Neural cell (in vitro differentiated cells): ENCODE measurements at regions not wholly inside any gene's neighbourhood (a gene's known extent, or its start where the extent isn't known, plus 50 kb on each side); places are given as distances from the start of the nearest gene placed in this dataset.

ENCODE experiments used
- H2AFZ ChIP-seq: fragments of 200-600, 300-800 bp; sonication (generic), shearing (Covaris generic); 2 replicates; pipeline ENCODE4 v1.6.0; 2014; ENCODE audit warnings: low read depth, mild to moderate bottlenecking, antibody characterized with exemption, low read length, moderate library complexity
- H3F3A ChIP-seq: fragments of 200-600 bp; shearing (Covaris generic); 2 replicates; pipeline ENCODE4 v1.6.1; 2016; ENCODE audit warnings: mild to moderate bottlenecking, moderate library complexity, mixed read lengths, antibody characterized with exemption, low read length; ENCODE audit not compliant: insufficient read depth, poor library complexity, severe bottlenecking
- H3K27ac ChIP-seq: fragments of 200-600, 300-800 bp; sonication (generic), shearing (Covaris generic); 2 replicates; pipeline ENCODE4 v1.5.1; 2014; ENCODE audit warnings: mild to moderate bottlenecking, low read length, moderate library complexity
- H3K27me3 ChIP-seq: fragments of 300-800, 200-600 bp; sonication (generic), shearing (Covaris generic); 2 replicates; pipeline ENCODE4 v1.6.0; 2014; ENCODE audit warnings: mild to moderate bottlenecking, low read depth, low read length, moderate library complexity; ENCODE audit not compliant: insufficient read depth
- H3K36me3 ChIP-seq: fragments of 300-800, 200-600 bp; sonication (generic), shearing (Covaris generic); 2 replicates; pipeline ENCODE4 v1.5.1; 2014; ENCODE audit warnings: mild to moderate bottlenecking, antibody characterized with exemption, low read length, moderate library complexity; ENCODE audit not compliant: insufficient read depth
- H3K4me2 ChIP-seq: fragments of 300-800, 200-600 bp; sonication (generic), shearing (Covaris generic); 2 replicates; pipeline ENCODE4 v1.6.0; 2014; ENCODE audit warnings: mild to moderate bottlenecking, low read length
- H3K4me3 ChIP-seq: fragments of 300-800, 200-600 bp; sonication (generic), shearing (Covaris generic); 2 replicates; pipeline ENCODE4 v1.5.1; 2014; ENCODE audit warnings: mild to moderate bottlenecking, low read length, moderate library complexity
- H3K79me2 ChIP-seq: fragments of 200-600 bp; shearing (Covaris generic); replicated peaks from 2 replicates; pipeline ENCODE4 v1.6.0; 2014; ENCODE audit warnings: mild to moderate bottlenecking, low read length, moderate library complexity; ENCODE audit not compliant: insufficient read depth
- H3K9ac ChIP-seq: fragments of 300-800, 200-600 bp; sonication (generic), shearing (Covaris generic); 2 replicates; pipeline ENCODE4 v1.6.1; 2016; ENCODE audit warnings: mild to moderate bottlenecking, low read length, mixed read lengths
- H3K9me2 ChIP-seq: fragments of 200-600 bp; shearing (Covaris generic); 2 replicates; pipeline ENCODE4 v1.6.1; 2016; ENCODE audit warnings: mild to moderate bottlenecking, low read length, mixed read lengths; ENCODE audit not compliant: insufficient read depth
- H3K9me3 ChIP-seq: fragments of 200-600, 300-800 bp; sonication (generic), shearing (Covaris generic); 2 replicates; pipeline ENCODE4 v1.6.1; 2016; ENCODE audit warnings: mild to moderate bottlenecking, mixed run types, low read length, moderate library complexity, mixed read lengths
- H4K20me1 ChIP-seq: fragments of 200-600 bp; shearing (Covaris generic); 2 replicates; pipeline ENCODE4 v1.6.1; 2016; ENCODE audit warnings: mild to moderate bottlenecking, mixed run types; ENCODE audit not compliant: insufficient read depth
- CTCF ChIP-seq: fragments of 450-650 bp; IDR thresholded peaks from 2 replicates; pipeline ENCODE4 v1.5.1; 2014; ENCODE audit warnings: antibody characterized with exemption, mild to moderate bottlenecking, moderate library complexity; ENCODE audit not compliant: poor library complexity, severe bottlenecking
- EP300 ChIP-seq: fragments of 450-650 bp; conservative IDR thresholded peaks from 2 replicates; pipeline ENCODE4 v1.6.1; 2014; ENCODE audit warnings: antibody characterized with exemption, mild to moderate bottlenecking, moderate library complexity; ENCODE audit not compliant: poor library complexity, severe bottlenecking
- EZH2 ChIP-seq: fragments of 200-600, 300-800 bp; shearing (Covaris generic), sonication (generic); IDR thresholded peaks from 2 replicates; pipeline ENCODE4 v1.6.1; 2014; ENCODE audit warnings: antibody characterized with exemption, low read length, borderline replicate concordance, mild to moderate bottlenecking; ENCODE audit not compliant: insufficient read depth, poor library complexity, severe bottlenecking
- MXI1 ChIP-seq: fragments of 450-650 bp; conservative IDR thresholded peaks from 2 replicates; pipeline ENCODE4 v1.6.1; 2014; ENCODE audit warnings: antibody characterized with exemption, mild to moderate bottlenecking; ENCODE audit not compliant: poor library complexity, severe bottlenecking
- POLR2AphosphoS5 ChIP-seq: IDR thresholded peaks from 2 replicates; pipeline ENCODE4 v1.6.1; 2012
- RAD21 ChIP-seq: fragments of 450-650 bp; conservative IDR thresholded peaks from 2 replicates; pipeline ENCODE4 v1.6.1; 2014; ENCODE audit warnings: antibody characterized with exemption, mild to moderate bottlenecking, moderate library complexity
- REST ChIP-seq: IDR thresholded peaks from 2 replicates; pipeline ENCODE4 v1.6.1; 2012; ENCODE audit warnings: borderline replicate concordance
- SMC3 ChIP-seq: fragments of 450-650 bp; conservative IDR thresholded peaks from 2 replicates; pipeline ENCODE4 v1.6.1; 2014; ENCODE audit warnings: antibody characterized with exemption, mild to moderate bottlenecking, moderate library complexity; ENCODE audit not compliant: poor library complexity
- TAF1 ChIP-seq: IDR thresholded peaks from 2 replicates; pipeline ENCODE4 v1.6.1; 2012; ENCODE audit warnings: low read depth

DNA sequence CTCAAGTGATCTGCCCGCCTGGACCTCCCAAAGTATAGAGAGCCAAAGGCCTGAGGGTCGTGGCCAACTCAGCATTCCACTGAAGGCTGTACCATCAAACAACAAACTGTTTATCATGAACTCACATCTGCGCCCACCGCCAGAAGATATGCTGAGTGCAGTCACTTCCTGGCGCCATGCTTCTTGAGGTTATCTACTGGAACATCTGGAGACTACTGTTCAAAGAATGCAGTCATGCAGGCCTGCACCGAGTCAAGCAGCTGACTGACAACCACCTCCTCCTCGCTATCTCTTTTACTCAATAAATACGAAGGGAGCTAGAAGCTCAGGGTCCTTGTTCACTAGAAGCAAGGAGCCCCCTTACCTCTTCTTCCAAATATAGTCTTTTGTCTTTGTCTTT, 473.9 kb upstream of the EEF2KMT start:
- no peaks in the 10 kb centered on the region for H3F3A ChIP-seq
- no peak overlapping the region for H2AFZ ChIP-seq
- no peak overlapping the region for H3K27ac ChIP-seq
- no peak overlapping the region for H3K4me3 ChIP-seq
- H4K20me1 ChIP-seq, result no peaks in the 10 kb centered on the region
- no peaks in the 10 kb centered on the region for H3K27me3 ChIP-seq
- no peaks in the 10 kb centered on the region for H3K79me2 ChIP-seq
- TF ChIP-seq RAD21 (no peak), POLR2AphosphoS5 (no peak), TAF1 (no peak), SMC3 (no peak), MXI1 (no peak), EP300 (no peak), CTCF (no peak)
- H3K4me2 ChIP-seq, result no peak overlapping the region
- no peak overlapping the region for H3K9ac ChIP-seq
- H3K9me2 ChIP-seq, result no peaks in the 10 kb centered on the region
- H3K9me3 ChIP-seq, result no peaks in the 10 kb centered on the region
- H3K36me3 ChIP-seq, result no peaks in the 10 kb centered on the region

DNA sequence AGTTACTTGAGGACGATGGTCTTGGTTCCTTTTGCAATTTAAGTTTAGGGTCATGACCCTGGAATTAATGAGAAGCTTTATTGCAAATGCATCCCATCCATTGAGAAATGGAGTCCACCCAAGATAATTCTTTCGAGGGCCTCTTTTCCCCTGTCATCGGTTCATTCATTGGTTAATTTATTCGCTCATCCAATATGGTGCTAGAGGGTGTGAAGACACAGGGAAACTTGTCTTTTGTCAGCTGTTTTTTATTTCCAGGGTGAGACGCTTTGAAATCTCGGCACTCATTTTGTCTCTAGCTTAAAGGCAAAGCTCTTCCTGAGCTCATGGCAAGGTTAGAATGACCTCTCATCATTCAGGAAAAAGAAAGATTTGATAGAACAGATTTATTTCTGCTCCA, 464.2 kb upstream of the EEF2KMT start:
- H3K79me2 ChIP-seq, result no peaks in the 10 kb centered on the region
- H3K9me2 ChIP-seq, result no peaks in the 10 kb centered on the region
- H2AFZ ChIP-seq, result no peak overlapping the region
- no peak overlapping the region for H3K4me2 ChIP-seq
- H3F3A ChIP-seq, result no peaks in the 10 kb centered on the region
- no peaks in the 10 kb centered on the region for H4K20me1 ChIP-seq
- H3K27me3 ChIP-seq, result no peaks in the 10 kb centered on the region
- H3K9ac ChIP-seq, result no peak overlapping the region
- TF ChIP-seq MXI1 (no peak), SMC3 (no peak), EP300 (no peak), REST (no peak), EZH2 (no peak), POLR2AphosphoS5 (no peak), CTCF (no peak), RAD21 (no peak), TAF1 (no peak)
- H3K36me3 ChIP-seq, result no peaks in the 10 kb centered on the region
- no peak overlapping the region for H3K4me3 ChIP-seq
- no peaks in the 10 kb centered on the region for H3K9me3 ChIP-seq
- H3K27ac ChIP-seq, result no peak overlapping the region
